PC-9 (cell line): ENCODE measurements at regions not wholly inside any gene's neighbourhood (a gene's known extent, or its start where the extent isn't known, plus 50 kb on each side); places are given as distances from the start of the nearest gene placed in this dataset.

Experiments
- BruUV-seq: library from RNA; stranded (reverse); fragments of 400-500 nt; replicated peaks from 2 replicates; lab custom pipeline; 2021; lab: Mats Ljungman, UMichigan
- CTCF ChIA-PET: fragments of 300-600 bp; sonication (Branson Sonifier 250); formaldehyde crosslinking; loops from one replicate; lab custom pipeline; 2022; ENCODE audit warnings: antibody characterized with exemption; lab: Charles Lee
- POLR2A ChIA-PET: fragments of 300-600 bp; sonication (Branson Sonifier 250); formaldehyde crosslinking; loops from one replicate; lab custom pipeline; 2022; ENCODE audit warnings: antibody characterized with exemption; ENCODE audit not compliant: unreplicated experiment; lab: Charles Lee
- DNase-seq, 2 experiments: peaks; one replicate each; pipeline versions ENCODE4 v3.0.0 to v3.0.0-alpha.2; 2015 to 2022; ENCODE audit warnings: mixed read lengths in 1 of 2
- H2AFZ ChIP-seq: fragments of 200-600 bp; sonication (generic); 2 replicates; pipeline ENCODE4 v1.8.1; 2017; ENCODE audit warnings: antibody characterized with exemption
- H3F3A ChIP-seq: fragments of 200-600 bp; sonication (generic); 2 replicates; pipeline ENCODE4 v1.8.1; 2017; ENCODE audit warnings: antibody characterized with exemption, mild to moderate bottlenecking, low read depth; ENCODE audit not compliant: insufficient read depth
- H3K27ac ChIP-seq: fragments of 200-600 bp; sonication (generic); 2 replicates; pipeline ENCODE4 v1.6.1; 2016; ENCODE audit warnings: mixed run types
- H3K27me3 ChIP-seq: fragments of 200-600 bp; sonication (generic); 2 replicates; pipeline ENCODE4 v1.6.1; 2016; ENCODE audit warnings: low read depth, mixed run types; ENCODE audit not compliant: insufficient read depth
- H3K36me3 ChIP-seq: fragments of 200-600 bp; sonication (generic); 2 replicates; pipeline ENCODE4 v1.6.1; 2016; ENCODE audit warnings: low read depth, mixed run types
- H3K4me1 ChIP-seq: fragments of 200-600 bp; sonication (generic); replicated peaks from 2 replicates; pipeline ENCODE4 v1.6.1; 2016; ENCODE audit warnings: mixed run types; ENCODE audit not compliant: insufficient read depth
- H3K4me2 ChIP-seq: fragments of 200-600 bp; sonication (generic); 2 replicates; pipeline ENCODE4 v1.6.1; 2017; ENCODE audit warnings: mixed run types
- H3K4me3 ChIP-seq: fragments of 200-600 bp; sonication (generic); 2 replicates; pipeline ENCODE4 v1.6.1; 2016; ENCODE audit warnings: mixed run types
- H3K79me2 ChIP-seq: fragments of 200-600 bp; sonication (generic); 2 replicates; pipeline ENCODE4 v1.6.1; 2017; ENCODE audit warnings: low read depth, mixed run types
- H3K9me2 ChIP-seq: fragments of 200-600 bp; sonication (generic); 2 replicates; pipeline ENCODE4 v1.8.1; 2017; ENCODE audit warnings: mild to moderate bottlenecking; ENCODE audit not compliant: insufficient read depth
- H3K9me3 ChIP-seq: fragments of 200-600 bp; sonication (generic); 2 replicates; pipeline ENCODE4 v1.8.1; 2016; ENCODE audit warnings: low read depth; ENCODE audit not compliant: insufficient read depth
- H4K20me1 ChIP-seq: fragments of 200-600 bp; sonication (generic); 2 replicates; pipeline ENCODE4 v1.8.1; 2017; ENCODE audit not compliant: insufficient read depth
- CTCF ChIP-seq: fragments of 200-600 bp; sonication (generic); conservative IDR thresholded peaks from 2 replicates; pipeline ENCODE4 v1.6.1; 2017; ENCODE audit warnings: mixed run types, antibody characterized with exemption, mild to moderate bottlenecking, moderate library complexity
- EZH2 ChIP-seq: fragments of 200-600 bp; sonication (generic); IDR thresholded peaks from 2 replicates; pipeline ENCODE4 v1.8.0; 2017; ENCODE audit warnings: antibody characterized with exemption, low read depth
- intact Hi-C: fragments of 100-400 bp; cut with micrococcal nuclease; formaldehyde crosslinking; loops from one replicate; pipeline ENCODE4 v1.10.0; 2022; ENCODE audit not compliant: unreplicated experiment

GRCh38 chr1:100616121-100616621, 78.2 kb downstream of the GPR88 start:
- no peak for DNase-seq
- H3K36me3 ChIP-seq = no peaks in the 10 kb centered on the region
- BruUV-seq = no TSS peak
- POLR2A ChIA-PET = no interaction called here
- H3K9me3 ChIP-seq = no peaks in the 10 kb centered on the region
- H3K79me2 ChIP-seq = no peaks in the 10 kb centered on the region
- no peaks in the 10 kb centered on the region for H3K27me3 ChIP-seq
- no peak overlapping the region for H3K4me2 ChIP-seq
- H3K27ac ChIP-seq = no peak overlapping the region
- H3K4me1 ChIP-seq = peaks cover 5% of the 10 kb centered on the region
- CTCF ChIA-PET = no interaction called here
- intact Hi-C loops = no loop called here
- no peaks in the 10 kb centered on the region for H4K20me1 ChIP-seq
- H3K9me2 ChIP-seq = no peaks in the 10 kb centered on the region
- no peak overlapping the region for H2AFZ ChIP-seq
- peaks cover 4% of the 10 kb centered on the region for H3F3A ChIP-seq
- H3K4me3 ChIP-seq = no peak overlapping the region
- TF ChIP-seq EZH2 = no peak

- intact Hi-C loops = loop anchor here (2.0 kb wide), 1 partner anchor 93 kb away; no protein-coding TSS in a partner anchor
- H3K9me2 ChIP-seq = no peaks in the 10 kb centered on the region
- ChIA-PET POLR2A (no interaction called here), CTCF (no interaction called here)
- DNase-seq = peak; percentile 44 to 99
- no peaks in the 10 kb centered on the region for H3K79me2 ChIP-seq
- peaks cover 36% of the 10 kb centered on the region for H3F3A ChIP-seq
- H3K4me1 ChIP-seq = peaks cover 60% of the 10 kb centered on the region
- H3K36me3 ChIP-seq = no peaks in the 10 kb centered on the region
- no peaks in the 10 kb centered on the region for H3K27me3 ChIP-seq
- no peak overlapping the region; the same call in 1 of the 2 replicates for H2AFZ ChIP-seq
- TF ChIP-seq EZH2 (no peak), CTCF (no peak)
- peak overlapping the region; percentile 96 for H3K27ac ChIP-seq
- H3K9me3 ChIP-seq = no peaks in the 10 kb centered on the region
- peak overlapping the region; percentile 67 for H3K4me2 ChIP-seq
- no peaks in the 10 kb centered on the region for H4K20me1 ChIP-seq
- no TSS peak for BruUV-seq
- no peak overlapping the region for H3K4me3 ChIP-seq
These were observed 84.1 kb downstream of the GPR88 start for GRCh38 chr1:100622037-100622436.

- CTCF ChIA-PET = no interaction called here
- BruUV-seq = no TSS peak
These were observed 84.6 kb downstream of the GPR88 start for GRCh38 chr1:100622506-100622905.

More at GRCh38 chr1:100622506-100622905, 84.6 kb downstream of the GPR88 start:
- intact Hi-C loops = loop anchor here (2.0 kb wide), 1 partner anchor 92 kb away; no protein-coding TSS in a partner anchor
- H3K4me1 ChIP-seq = peaks cover 64% of the 10 kb centered on the region
- H3K36me3 ChIP-seq = no peaks in the 10 kb centered on the region
- no peaks in the 10 kb centered on the region for H3K79me2 ChIP-seq
- H3K4me3 ChIP-seq = peak overlapping the region; percentile 2; the same call in 1 of the 2 replicates
- no peaks in the 10 kb centered on the region for H3K9me3 ChIP-seq
- peak overlapping the region; percentile 67 for H3K4me2 ChIP-seq
- no peak for TF ChIP-seq EZH2
- no peak; the same call in 1 of the 2 replicates for TF ChIP-seq CTCF
- H3F3A ChIP-seq = peaks cover 36% of the 10 kb centered on the region
- no peak for DNase-seq
- no peaks in the 10 kb centered on the region for H4K20me1 ChIP-seq
- POLR2A ChIA-PET = interaction anchor here (0.5 kb wide), 1 partner anchor 403 kb away, joined by 3 read pairs; the partner anchor contains the start of gene DPH5
- no peaks in the 10 kb centered on the region for H3K9me2 ChIP-seq
- no peaks in the 10 kb centered on the region for H3K27me3 ChIP-seq
- peak overlapping the region; percentile 96 for H3K27ac ChIP-seq
- no peak overlapping the region for H2AFZ ChIP-seq
